ENCODE measurements at regions not wholly inside any gene's neighbourhood (a gene's known extent, or its start where the extent isn't known, plus 50 kb on each side); places are given as distances from the start of the nearest gene placed in this dataset.

- TF ChIP-seq CTCF (IDR thresholded peaks at IDR 0.05; ENCODE audit: insufficient read depth, low read depth, low read length) (no peak), EZH2 (IDR thresholded peaks at IDR 0.05; ENCODE audit: insufficient read depth, low read length) (no peak)
Observed at GRCh38 chr9:108156270-108156998, 666.9 kb upstream of the KLF4 start.

Data from astrocyte (in vitro differentiated cells and primary cell).